Liver (tissue), 6 donors: ENCODE measurements at regions not wholly inside any gene's neighbourhood (a gene's known extent, or its start where the extent isn't known, plus 50 kb on each side); places are given as distances from the start of the nearest gene placed in this dataset.
"Not testable (repeated sequence)": the region's sequence is repeated elsewhere in the genome, so short reads cannot be mapped to it uniquely, and the experiment has no call there.

ENCODE experiments used
- DNase-seq: peaks from one replicate; pipeline ENCODE4 v3.0.0-alpha.2; 2017; ENCODE audit warnings: low spot score
- H3K27ac ChIP-seq, 2 donors: one replicate each; pipeline ENCODE4 v1.7.0; 2013; ENCODE audit warnings: inconsistent platforms in 2 of 2, low read length in 2 of 2, control low read depth in 1 of 2, low read depth in 1 of 2, mild to moderate bottlenecking in 1 of 2
- H3K27me3 ChIP-seq, 4 donors: one replicate each; pipeline versions ENCODE4 v1.6.1 to v1.7.0; 2013; ENCODE audit warnings: low read length in 3 of 4, inconsistent platforms in 1 of 4, mild to moderate bottlenecking in 1 of 4, moderate library complexity in 1 of 4; ENCODE audit not compliant: control insufficient read depth in 4 of 4, insufficient read depth in 4 of 4
- H3K36me3 ChIP-seq, 4 donors: one replicate each; pipeline versions ENCODE4 v1.6.1 to v1.7.0; 2013; ENCODE audit warnings: low read length in 3 of 4, mild to moderate bottlenecking in 3 of 4, low read depth in 1 of 4, moderate library complexity in 1 of 4; ENCODE audit not compliant: control insufficient read depth in 4 of 4, insufficient read depth in 3 of 4
- H3K4me1 ChIP-seq, 4 donors: one replicate each; pipeline versions ENCODE4 v1.6.1 to v1.7.0; 2013; ENCODE audit warnings: low read length in 3 of 4, mild to moderate bottlenecking in 3 of 4, moderate library complexity in 1 of 4; ENCODE audit not compliant: control insufficient read depth in 4 of 4, insufficient read depth in 4 of 4
- H3K4me3 ChIP-seq, 3 donors: one replicate each; pipeline versions ENCODE4 v1.6.1 to v1.7.0; 2013; ENCODE audit warnings: low read length in 3 of 3, control low read depth in 1 of 3, low read depth in 1 of 3, mild to moderate bottlenecking in 1 of 3
- H3K9ac ChIP-seq, 2 donors: one replicate each; pipeline ENCODE4 v1.7.0; 2013; ENCODE audit warnings: low read length in 2 of 2, mild to moderate bottlenecking in 2 of 2, moderate library complexity in 2 of 2, control low read depth in 1 of 2, low read depth in 1 of 2
- H3K9me3 ChIP-seq, 4 donors: one replicate each; pipeline versions ENCODE4 v1.6.1 to v1.7.0; 2013; ENCODE audit warnings: low read length in 3 of 4; ENCODE audit not compliant: control insufficient read depth in 4 of 4
- WGBS: extraction: QIAGEN DNeasy Blood & Tissue Kit; methylation state at CpG from one replicate; pipeline ENCODE4 v1.1.7; 2013; 5-methylcytosine and 5-hydroxymethylcytosine counted together
- donor health status: healthy.
- donor health status: healthy.
- donor health status: healthy.

DNA sequence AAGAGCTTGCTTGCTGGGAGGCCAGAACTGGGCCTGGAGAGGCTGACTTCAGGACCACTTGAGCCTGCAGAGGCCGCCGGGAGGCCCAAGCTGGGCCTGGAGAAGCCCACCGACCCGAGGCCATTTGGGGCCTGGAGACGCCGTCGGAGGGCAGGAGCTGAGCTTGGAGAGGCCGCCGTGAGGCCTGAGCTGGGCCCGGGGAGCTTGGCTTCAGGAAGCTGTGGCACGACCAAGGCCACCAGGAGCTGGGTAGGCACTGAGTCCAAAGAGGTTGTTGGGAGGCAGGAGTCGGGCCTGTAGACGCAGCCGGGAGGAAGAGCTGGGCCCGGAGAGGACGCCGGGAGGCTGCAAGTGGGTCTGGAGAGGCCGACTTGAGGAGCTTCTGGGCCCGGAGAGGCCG, 310.7 kb downstream of the ZNF479 start:
- DNase-seq, H3K9me3 ChIP-seq, H3K27ac ChIP-seq, H3K9ac ChIP-seq, H3K4me3 ChIP-seq, H3K36me3 ChIP-seq, H3K27me3 ChIP-seq, H3K4me1 ChIP-seq: not testable (repeated sequence)
- WGBS = 93% methylated on average over 16 of the region's 20 CpGs

GRCh38 chr7:56818261-56818660, 314.0 kb downstream of the ZNF479 start:
- not testable (repeated sequence) for H3K4me1 ChIP-seq, H3K9ac ChIP-seq

GRCh38 chr7:56814911-56815310, 317.3 kb downstream of the ZNF479 start:
- not testable (repeated sequence) for H3K27ac ChIP-seq, H3K9ac ChIP-seq, H3K36me3 ChIP-seq, H3K9me3 ChIP-seq, H3K4me1 ChIP-seq, H3K4me3 ChIP-seq, DNase-seq, H3K27me3 ChIP-seq
- WGBS = 94% methylated on average over 19 of the region's 21 CpGs

More at GRCh38 chr7:56818261-56818660, 314.0 kb downstream of the ZNF479 start:
- not testable (repeated sequence) for H3K27me3 ChIP-seq, H3K4me3 ChIP-seq, H3K36me3 ChIP-seq, H3K9me3 ChIP-seq, H3K27ac ChIP-seq, DNase-seq
- 93% methylated on average over 15 of the region's 22 CpGs for WGBS

DNA sequence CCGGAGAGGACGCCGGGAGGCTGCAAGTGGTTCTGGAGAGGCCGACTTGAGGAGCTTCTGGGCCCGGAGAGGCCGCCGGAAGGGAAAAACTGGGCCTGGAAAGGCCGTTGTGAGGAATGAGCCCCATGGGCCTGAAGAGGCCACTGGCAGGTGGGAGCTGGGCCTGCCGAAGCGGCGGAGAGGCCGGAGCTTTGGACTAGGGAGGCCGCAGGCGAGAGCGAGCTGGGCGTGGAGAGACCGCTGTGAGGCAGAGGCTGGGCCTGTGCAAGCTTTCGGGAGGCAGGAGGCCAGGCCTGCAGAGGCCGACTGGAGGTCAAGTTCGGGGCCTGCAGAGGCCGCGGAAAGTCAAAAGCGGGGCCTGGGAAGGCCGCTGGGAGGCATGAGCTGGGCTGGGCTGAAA, 317.8 kb downstream of the ZNF479 start:
- not testable (repeated sequence) for H3K4me1 ChIP-seq, H3K36me3 ChIP-seq, H3K9ac ChIP-seq, DNase-seq, H3K27me3 ChIP-seq, H3K9me3 ChIP-seq, H3K27ac ChIP-seq, H3K4me3 ChIP-seq
- WGBS = 87% methylated on average over 14 of the region's 24 CpGs

DNA sequence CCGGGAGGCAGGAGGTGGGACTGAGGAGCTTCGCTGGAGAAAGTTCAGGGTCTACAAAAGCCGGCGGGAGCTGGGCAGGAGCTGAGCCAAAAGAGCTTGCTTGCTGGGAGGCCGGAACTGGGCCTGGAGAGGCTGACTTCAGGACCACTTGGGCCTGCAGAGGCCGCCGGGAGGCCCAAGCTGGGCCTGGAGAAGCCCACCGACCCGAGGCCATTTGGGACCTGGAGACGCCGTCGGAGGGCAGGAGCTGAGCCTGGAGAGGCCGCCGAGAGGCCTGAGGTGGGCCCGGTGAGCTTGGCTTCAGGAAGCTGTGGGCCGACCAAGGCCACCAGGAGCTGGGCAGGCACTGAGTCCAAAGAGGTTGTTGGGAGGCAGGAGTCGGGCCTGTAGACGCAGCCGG, 318.3 kb downstream of the ZNF479 start:
- H3K9ac ChIP-seq, H3K4me3 ChIP-seq, H3K27me3 ChIP-seq, H3K4me1 ChIP-seq, H3K9me3 ChIP-seq, H3K27ac ChIP-seq, DNase-seq, H3K36me3 ChIP-seq: not testable (repeated sequence)
- 98% methylated on average over 4 of the region's 19 CpGs for WGBS

- not testable (repeated sequence) for H3K36me3 ChIP-seq, H3K27me3 ChIP-seq, H3K4me1 ChIP-seq, H3K9ac ChIP-seq, H3K9me3 ChIP-seq, H3K27ac ChIP-seq, DNase-seq
- 90% methylated on average over 20 of the region's 20 CpGs for WGBS
- H3K4me3 ChIP-seq = peak overlapping the region in 1 of 3 donors; percentile 14
Measured at GRCh38 chr7:56811516-56812070, 320.6 kb downstream of the ZNF479 start.
